Liver (tissue), 7 donors: ENCODE measurements at regions not wholly inside any gene's neighbourhood (a gene's known extent, or its start where the extent isn't known, plus 50 kb on each side); places are given as distances from the start of the nearest gene placed in this dataset.
"Not testable (repeated sequence)": the region's sequence is repeated elsewhere in the genome, so short reads cannot be mapped to it uniquely, and the experiment has no call there.

ENCODE experiments used
- DNase-seq: peaks from one replicate; pipeline ENCODE4 v3.0.0-alpha.2; 2017; ENCODE audit warnings: low spot score
- H3K27ac ChIP-seq, 2 donors: one replicate each; pipeline ENCODE4 v1.7.0; 2013; ENCODE audit warnings: inconsistent platforms in 2 of 2, low read length in 2 of 2, control low read depth in 1 of 2, low read depth in 1 of 2, mild to moderate bottlenecking in 1 of 2
- H3K27me3 ChIP-seq, 4 donors: one replicate each; pipeline versions ENCODE4 v1.6.1 to v1.7.0; 2013; ENCODE audit warnings: low read length in 3 of 4, inconsistent platforms in 1 of 4, mild to moderate bottlenecking in 1 of 4, moderate library complexity in 1 of 4; ENCODE audit not compliant: control insufficient read depth in 4 of 4, insufficient read depth in 4 of 4
- H3K36me3 ChIP-seq, 4 donors: one replicate each; pipeline versions ENCODE4 v1.6.1 to v1.7.0; 2013; ENCODE audit warnings: low read length in 3 of 4, mild to moderate bottlenecking in 3 of 4, low read depth in 1 of 4, moderate library complexity in 1 of 4; ENCODE audit not compliant: control insufficient read depth in 4 of 4, insufficient read depth in 3 of 4
- H3K4me1 ChIP-seq, 4 donors: one replicate each; pipeline versions ENCODE4 v1.6.1 to v1.7.0; 2013; ENCODE audit warnings: low read length in 3 of 4, mild to moderate bottlenecking in 3 of 4, moderate library complexity in 1 of 4; ENCODE audit not compliant: control insufficient read depth in 4 of 4, insufficient read depth in 4 of 4
- H3K4me3 ChIP-seq, 3 donors: one replicate each; pipeline versions ENCODE4 v1.6.1 to v1.7.0; 2013; ENCODE audit warnings: low read length in 3 of 3, control low read depth in 1 of 3, low read depth in 1 of 3, mild to moderate bottlenecking in 1 of 3
- H3K9ac ChIP-seq, 2 donors: one replicate each; pipeline ENCODE4 v1.7.0; 2013; ENCODE audit warnings: low read length in 2 of 2, mild to moderate bottlenecking in 2 of 2, moderate library complexity in 2 of 2, control low read depth in 1 of 2, low read depth in 1 of 2
- H3K9me3 ChIP-seq, 4 donors: one replicate each; pipeline versions ENCODE4 v1.6.1 to v1.7.0; 2013; ENCODE audit warnings: low read length in 3 of 4; ENCODE audit not compliant: control insufficient read depth in 4 of 4
- GABPA ChIP-seq, 2 donors: IDR thresholded peaks in 1 of 2; conservative IDR thresholded peaks in 1 of 2; 2 replicates each; pipeline ENCODE4 v1.6.1; 2016; ENCODE audit warnings: antibody characterized with exemption in 2 of 2, mild to moderate bottlenecking in 1 of 2, moderate library complexity in 1 of 2
- TAF1 ChIP-seq: conservative IDR thresholded peaks from 2 replicates; pipeline ENCODE4 v1.6.1; 2016; ENCODE audit warnings: antibody characterized with exemption, mild to moderate bottlenecking
- WGBS: extraction: QIAGEN DNeasy Blood & Tissue Kit; methylation state at CpG from one replicate; pipeline ENCODE4 v1.1.7; 2013; 5-methylcytosine and 5-hydroxymethylcytosine counted together
- donor health status: healthy.
- donor health status: healthy.
- donor health status: healthy.
- donor health status: healthy.

GRCh38 chr9:6105738-6106137, 90.3 kb upstream of the RANBP6 start:
- H3K9ac ChIP-seq: no peak overlapping the region
- no peak for TF ChIP-seq GABPA (IDR thresholded peaks at IDR 0.05 in 1 of 2, conservative IDR thresholded peaks at IDR 0.05 in 1 of 2)
- no peak for TF ChIP-seq TAF1
- H3K4me1 ChIP-seq: no peaks in the 10 kb centered on the region
- H3K27me3 ChIP-seq: no peaks in the 10 kb centered on the region
- no peak overlapping the region for H3K4me3 ChIP-seq
- no peak overlapping the region for H3K27ac ChIP-seq
- no peaks in the 10 kb centered on the region for H3K9me3 ChIP-seq
- DNase-seq: no peak
- WGBS: 89% methylated on average over 1 of the region's 1 CpG
- no peaks in the 10 kb centered on the region for H3K36me3 ChIP-seq

GRCh38 chr9:6104406-6104805, 89.0 kb upstream of the RANBP6 start:
- H3K27me3 ChIP-seq, H3K36me3 ChIP-seq, DNase-seq, H3K27ac ChIP-seq, H3K9me3 ChIP-seq, H3K4me3 ChIP-seq, H3K4me1 ChIP-seq, H3K9ac ChIP-seq: not testable (repeated sequence)
- WGBS: 80% methylated on average over 3 of the region's 3 CpGs

GRCh38 chr9:6103911-6104310, 88.5 kb upstream of the RANBP6 start:
- H3K4me3 ChIP-seq, H3K9ac ChIP-seq, H3K27me3 ChIP-seq, DNase-seq, H3K4me1 ChIP-seq, H3K27ac ChIP-seq, H3K9me3 ChIP-seq, H3K36me3 ChIP-seq: not testable (repeated sequence)
- WGBS: 89% methylated on average over 3 of the region's 3 CpGs

GRCh38 chr9:6102336-6102987, 87.0 kb upstream of the RANBP6 start:
- not testable (repeated sequence) for H3K9ac ChIP-seq, H3K27ac ChIP-seq, H3K36me3 ChIP-seq, H3K27me3 ChIP-seq, H3K9me3 ChIP-seq, H3K4me1 ChIP-seq, DNase-seq, H3K4me3 ChIP-seq
- WGBS: 91% methylated on average over 4 of the region's 4 CpGs

- not testable (repeated sequence) for H3K9me3 ChIP-seq, H3K4me3 ChIP-seq, H3K27me3 ChIP-seq, H3K27ac ChIP-seq, H3K4me1 ChIP-seq, H3K9ac ChIP-seq, H3K36me3 ChIP-seq, DNase-seq
- 97% methylated on average over 1 of the region's 1 CpG for WGBS
Measured at GRCh38 chr9:6101725-6102124, 86.3 kb upstream of the RANBP6 start.

- H3K27ac ChIP-seq: not testable (repeated sequence)
Measured at GRCh38 chr9:6099346-6099745, 83.9 kb upstream of the RANBP6 start.

More at GRCh38 chr9:6099346-6099745, 83.9 kb upstream of the RANBP6 start:
- not testable (repeated sequence) for H3K9me3 ChIP-seq, DNase-seq, H3K36me3 ChIP-seq, H3K27me3 ChIP-seq, H3K4me3 ChIP-seq, H3K4me1 ChIP-seq, H3K9ac ChIP-seq
